ENCODE measurements at regions not wholly inside any gene's neighbourhood (a gene's known extent, or its start where the extent isn't known, plus 50 kb on each side); places are given as distances from the start of the nearest gene placed in this dataset.

GRCh38 chr3:84304214-84304613 is 654.6 kb upstream of the CADM2 start:
- TF ChIP-seq, protein P1, sequence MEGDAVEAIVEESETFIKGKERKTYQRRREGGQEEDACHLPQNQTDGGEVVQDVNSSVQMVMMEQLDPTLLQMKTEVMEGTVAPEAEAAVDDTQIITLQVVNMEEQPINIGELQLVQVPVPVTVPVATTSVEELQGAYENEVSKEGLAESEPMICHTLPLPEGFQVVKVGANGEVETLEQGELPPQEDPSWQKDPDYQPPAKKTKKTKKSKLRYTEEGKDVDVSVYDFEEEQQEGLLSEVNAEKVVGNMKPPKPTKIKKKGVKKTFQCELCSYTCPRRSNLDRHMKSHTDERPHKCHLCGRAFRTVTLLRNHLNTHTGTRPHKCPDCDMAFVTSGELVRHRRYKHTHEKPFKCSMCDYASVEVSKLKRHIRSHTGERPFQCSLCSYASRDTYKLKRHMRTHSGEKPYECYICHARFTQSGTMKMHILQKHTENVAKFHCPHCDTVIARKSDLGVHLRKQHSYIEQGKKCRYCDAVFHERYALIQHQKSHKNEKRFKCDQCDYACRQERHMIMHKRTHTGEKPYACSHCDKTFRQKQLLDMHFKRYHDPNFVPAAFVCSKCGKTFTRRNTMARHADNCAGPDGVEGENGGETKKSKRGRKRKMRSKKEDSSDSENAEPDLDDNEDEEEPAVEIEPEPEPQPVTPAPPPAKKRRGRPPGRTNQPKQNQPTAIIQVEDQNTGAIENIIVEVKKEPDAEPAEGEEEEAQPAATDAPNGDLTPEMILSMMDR (conservative IDR thresholded peaks at IDR 0.05; ENCODE audit: low read length) = no peak
- no peak for TF ChIP-seq EZH2phosphoT487 (IDR thresholded peaks at IDR 0.05; ENCODE audit: borderline replicate concordance, low read depth, low read length)

All from OCI-LY7 (cell line).